CD14-positive monocyte (primary cell): ENCODE measurements at regions not wholly inside any gene's neighbourhood (a gene's known extent, or its start where the extent isn't known, plus 50 kb on each side); places are given as distances from the start of the nearest gene placed in this dataset.
"Not testable (repeated sequence)": the region's sequence is repeated elsewhere in the genome, so short reads cannot be mapped to it uniquely, and the experiment has no call there.

ENCODE experiments used
- DNase-seq, 3 donors: peaks; one replicate each; pipeline ENCODE4 v3.0.0-alpha.2; 2011 to 2022
- H2AFZ ChIP-seq: 2 replicates; pipeline ENCODE4 v1.6.0; 2012; ENCODE audit warnings: mild to moderate bottlenecking, low read depth, low read length, inconsistent platforms; ENCODE audit not compliant: insufficient read depth, poor library complexity, severe bottlenecking
- H3K27ac ChIP-seq, 2 donors: 1 replicate in 1 of 2; 2 replicates in 1 of 2; pipeline ENCODE4 v1.5.1; 2012 to 2013; ENCODE audit warnings: low read length in 2 of 2, control low read depth in 1 of 2, inconsistent platforms in 1 of 2, low read depth in 1 of 2, mild to moderate bottlenecking in 1 of 2
- H3K27me3 ChIP-seq, 2 donors: one replicate each; pipeline versions ENCODE4 v1.6.0 to v1.6.1; 2011 to 2013; ENCODE audit warnings: low read length in 2 of 2; ENCODE audit not compliant: control insufficient read depth in 2 of 2, insufficient read depth in 2 of 2
- H3K36me3 ChIP-seq, 2 donors: replicated peaks in 1 of 2; 1 replicate in 1 of 2; 2 replicates in 1 of 2; pipeline versions ENCODE4 v1.5.1 to v1.6.1; 2012 to 2013; ENCODE audit warnings: low read length in 2 of 2, control low read depth in 1 of 2, inconsistent platforms in 1 of 2, mild to moderate bottlenecking in 1 of 2; ENCODE audit not compliant: insufficient read depth in 2 of 2, control insufficient read depth in 1 of 2
- H3K4me1 ChIP-seq, 2 donors: 1 replicate in 1 of 2; 2 replicates in 1 of 2; pipeline versions ENCODE4 v1.5.1 to v1.6.1; 2012 to 2013; ENCODE audit warnings: low read length in 2 of 2, control low read depth in 1 of 2, inconsistent platforms in 1 of 2, mild to moderate bottlenecking in 1 of 2, moderate library complexity in 1 of 2; ENCODE audit not compliant: insufficient read depth in 2 of 2, control insufficient read depth in 1 of 2
- H3K4me2 ChIP-seq: replicated peaks from 2 replicates; pipeline ENCODE3; 2012; ENCODE audit warnings: low read length, moderate library complexity, mild to moderate bottlenecking; ENCODE audit not compliant: poor library complexity, severe bottlenecking; ENCODE audit errors: extremely low read depth
- H3K4me3 ChIP-seq, 3 experiments: fragments of 200-600 bp in 1 of 3; sonication (generic) in 1 of 3; replicated peaks in 1 of 3; 1 replicate in 2 of 3; 2 replicates in 1 of 3; pipeline ENCODE4 v1.5.1; 2011 to 2013; ENCODE audit warnings: low read length in 3 of 3, mild to moderate bottlenecking in 3 of 3, control low read depth in 2 of 3, low read depth in 2 of 3, inconsistent platforms in 1 of 3, moderate library complexity in 1 of 3
- H3K79me2 ChIP-seq: 2 replicates; pipeline ENCODE4 v1.6.0; 2012; ENCODE audit warnings: mild to moderate bottlenecking, control low read depth, inconsistent platforms, low read length, moderate library complexity; ENCODE audit not compliant: insufficient read depth
- H3K9ac ChIP-seq: 2 replicates; pipeline ENCODE4 v1.6.0; 2017; ENCODE audit warnings: low read length, mild to moderate bottlenecking; ENCODE audit not compliant: insufficient read depth, poor library complexity, severe bottlenecking
- H3K9me3 ChIP-seq, 2 donors: replicated peaks in 1 of 2; 1 replicate in 1 of 2; 2 replicates in 1 of 2; pipeline versions ENCODE4 v1.5.1 to v1.6.1; 2012 to 2013; ENCODE audit warnings: low read length in 2 of 2, control low read depth in 1 of 2; ENCODE audit not compliant: control insufficient read depth in 1 of 2, insufficient read depth in 1 of 2
- H4K20me1 ChIP-seq: 2 replicates; pipeline ENCODE4 v1.6.0; 2012; ENCODE audit warnings: mild to moderate bottlenecking, low read length, control low read depth, moderate library complexity; ENCODE audit not compliant: insufficient read depth
- H3K27ac Mint-ChIP-seq, 7 donors: one replicate each; pipeline ENCODE4 v1.8.0; 2020; ENCODE audit warnings: mild to moderate bottlenecking in 7 of 7, mixed read lengths in 7 of 7, moderate library complexity in 6 of 7, inconsistent platforms in 2 of 7
- H3K27me3 Mint-ChIP-seq, 3 donors: one replicate each; pipeline ENCODE4 v1.8.0; 2021 to 2022; ENCODE audit warnings: low read depth in 3 of 3, mild to moderate bottlenecking in 3 of 3, mixed read lengths in 3 of 3, moderate library complexity in 3 of 3, inconsistent platforms in 1 of 3
- H3K36me3 Mint-ChIP-seq, 2 donors: one replicate each; pipeline ENCODE4 v1.8.0; 2020; ENCODE audit warnings: mixed read lengths in 2 of 2, inconsistent platforms in 1 of 2, mild to moderate bottlenecking in 1 of 2
- H3K4me1 Mint-ChIP-seq: one replicate; pipeline ENCODE4 v1.8.0; 2020; ENCODE audit warnings: mild to moderate bottlenecking, mixed read lengths
- H3K4me3 Mint-ChIP-seq, 2 donors: one replicate each; pipeline ENCODE4 v1.8.0; 2020; ENCODE audit warnings: mild to moderate bottlenecking in 2 of 2, mixed read lengths in 2 of 2, moderate library complexity in 1 of 2
- H3K9me3 Mint-ChIP-seq, 7 donors: one replicate each; pipeline ENCODE4 v1.8.0; 2020 to 2022; ENCODE audit warnings: mixed read lengths in 7 of 7, mild to moderate bottlenecking in 6 of 7, moderate library complexity in 6 of 7, inconsistent platforms in 2 of 7
- whole genome bisulfite sequencing: methylation state at CpG from one replicate; pipeline ENCODE4 v1.1.5; 2013; ENCODE audit warnings: missing lambda C conversion rate; ENCODE audit not compliant: insufficient coverage; 5-methylcytosine and 5-hydroxymethylcytosine counted together
- intact Hi-C, 2 donors: fragments of 100-400 bp; cut with micrococcal nuclease; formaldehyde crosslinking; loops; one replicate each; pipeline versions ENCODE4 v1.15.0 to v1.15.1; 2023

- intact Hi-C loops, H3K27me3 ChIP-seq, H3K27ac ChIP-seq, H3K4me1 Mint-ChIP-seq, H3K9me3 ChIP-seq, H3K9me3 Mint-ChIP-seq, H3K4me3 Mint-ChIP-seq, H3K4me2 ChIP-seq, H3K4me3 ChIP-seq, H3K4me1 ChIP-seq, H3K27me3 Mint-ChIP-seq, H3K79me2 ChIP-seq, H3K36me3 ChIP-seq, H4K20me1 ChIP-seq, H3K27ac Mint-ChIP-seq, H3K36me3 Mint-ChIP-seq, H3K9ac ChIP-seq, DNase-seq, H2AFZ ChIP-seq: not testable (repeated sequence)
Measured at GRCh38 chr3:589066-589465, 392.5 kb downstream of the CHL1 start.

GRCh38 chr3:597304-597703 lies 400.7 kb downstream of the CHL1 start:
- H3K27ac Mint-ChIP-seq, DNase-seq, H3K27ac ChIP-seq, H3K27me3 Mint-ChIP-seq, H3K4me1 Mint-ChIP-seq, H3K4me1 ChIP-seq, intact Hi-C loops, H3K4me3 Mint-ChIP-seq, H2AFZ ChIP-seq, H3K9ac ChIP-seq, H3K4me2 ChIP-seq, H3K36me3 Mint-ChIP-seq, H3K9me3 ChIP-seq, H4K20me1 ChIP-seq, H3K4me3 ChIP-seq, H3K9me3 Mint-ChIP-seq, H3K36me3 ChIP-seq, H3K27me3 ChIP-seq, H3K79me2 ChIP-seq: not testable (repeated sequence)
- WGBS = no CpG with 5 or more reads among the region's 2 CpGs

- H2AFZ ChIP-seq, DNase-seq, H3K36me3 ChIP-seq, H3K4me2 ChIP-seq, H3K4me3 Mint-ChIP-seq, intact Hi-C loops, H3K27ac ChIP-seq, H3K9me3 Mint-ChIP-seq, H3K27me3 Mint-ChIP-seq, H3K9me3 ChIP-seq, H3K4me3 ChIP-seq, H4K20me1 ChIP-seq, H3K4me1 Mint-ChIP-seq, H3K4me1 ChIP-seq, H3K27me3 ChIP-seq, H3K27ac Mint-ChIP-seq, H3K79me2 ChIP-seq, H3K36me3 Mint-ChIP-seq, H3K9ac ChIP-seq: not testable (repeated sequence)
- WGBS = no CpG with 5 or more reads among the region's 1 CpG
Measured at GRCh38 chr3:597746-598145, 401.2 kb downstream of the CHL1 start.

DNA sequence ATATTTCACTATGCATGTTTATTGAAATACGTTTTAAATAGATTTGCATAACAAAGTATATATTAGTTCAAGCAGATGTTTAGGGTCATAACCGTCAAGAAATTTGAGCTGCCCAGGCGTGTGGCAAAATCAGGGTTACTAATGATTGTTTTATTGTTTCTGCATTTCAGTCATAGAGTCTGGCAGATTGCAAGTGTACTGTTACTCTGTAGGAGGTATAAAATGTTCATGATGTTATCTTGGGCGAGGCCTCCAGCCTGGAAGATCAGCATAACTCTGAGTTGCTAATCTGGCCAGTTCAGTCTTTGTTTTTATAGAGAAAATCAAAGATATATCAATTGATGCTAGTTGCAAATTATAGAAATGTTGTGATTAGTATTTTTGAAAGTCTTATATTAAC lies 410.9 kb downstream of the CHL1 start:
- H3K27ac ChIP-seq, H3K36me3 Mint-ChIP-seq, DNase-seq, H3K4me3 ChIP-seq, H3K9me3 Mint-ChIP-seq, H3K36me3 ChIP-seq, H3K4me1 ChIP-seq, H3K4me1 Mint-ChIP-seq, H4K20me1 ChIP-seq, H3K27me3 Mint-ChIP-seq, H2AFZ ChIP-seq, H3K27ac Mint-ChIP-seq, H3K9ac ChIP-seq, H3K4me3 Mint-ChIP-seq, H3K79me2 ChIP-seq, H3K27me3 ChIP-seq, intact Hi-C loops, H3K4me2 ChIP-seq, H3K9me3 ChIP-seq: not testable (repeated sequence)
- WGBS = no CpG with 5 or more reads among the region's 4 CpGs
